PC-9 (cell line): ENCODE measurements at regions not wholly inside any gene's neighbourhood (a gene's known extent, or its start where the extent isn't known, plus 50 kb on each side); places are given as distances from the start of the nearest gene placed in this dataset.

Experiments used
- BruUV-seq: library from RNA; stranded (reverse); fragments of 400-500 nt; replicated peaks from 2 replicates; lab custom pipeline; 2021; lab: Mats Ljungman, UMichigan
- CTCF ChIA-PET: fragments of 300-600 bp; sonication (Branson Sonifier 250); formaldehyde crosslinking; loops from one replicate; lab custom pipeline; 2022; ENCODE audit warnings: antibody characterized with exemption; lab: Charles Lee
- POLR2A ChIA-PET: fragments of 300-600 bp; sonication (Branson Sonifier 250); formaldehyde crosslinking; loops from one replicate; lab custom pipeline; 2022; ENCODE audit warnings: antibody characterized with exemption; ENCODE audit not compliant: unreplicated experiment; lab: Charles Lee
- DNase-seq, 2 experiments: peaks; one replicate each; pipeline versions ENCODE4 v3.0.0 to v3.0.0-alpha.2; 2015 to 2022; ENCODE audit warnings: mixed read lengths in 1 of 2
- H2AFZ ChIP-seq: fragments of 200-600 bp; sonication (generic); 2 replicates; pipeline ENCODE4 v1.8.1; 2017; ENCODE audit warnings: antibody characterized with exemption
- H3F3A ChIP-seq: fragments of 200-600 bp; sonication (generic); 2 replicates; pipeline ENCODE4 v1.8.1; 2017; ENCODE audit warnings: antibody characterized with exemption, mild to moderate bottlenecking, low read depth; ENCODE audit not compliant: insufficient read depth
- H3K27ac ChIP-seq: fragments of 200-600 bp; sonication (generic); 2 replicates; pipeline ENCODE4 v1.6.1; 2016; ENCODE audit warnings: mixed run types
- H3K27me3 ChIP-seq: fragments of 200-600 bp; sonication (generic); 2 replicates; pipeline ENCODE4 v1.6.1; 2016; ENCODE audit warnings: low read depth, mixed run types; ENCODE audit not compliant: insufficient read depth
- H3K36me3 ChIP-seq: fragments of 200-600 bp; sonication (generic); 2 replicates; pipeline ENCODE4 v1.6.1; 2016; ENCODE audit warnings: low read depth, mixed run types
- H3K4me1 ChIP-seq: fragments of 200-600 bp; sonication (generic); replicated peaks from 2 replicates; pipeline ENCODE4 v1.6.1; 2016; ENCODE audit warnings: mixed run types; ENCODE audit not compliant: insufficient read depth
- H3K4me2 ChIP-seq: fragments of 200-600 bp; sonication (generic); 2 replicates; pipeline ENCODE4 v1.6.1; 2017; ENCODE audit warnings: mixed run types
- H3K4me3 ChIP-seq: fragments of 200-600 bp; sonication (generic); 2 replicates; pipeline ENCODE4 v1.6.1; 2016; ENCODE audit warnings: mixed run types
- H3K79me2 ChIP-seq: fragments of 200-600 bp; sonication (generic); 2 replicates; pipeline ENCODE4 v1.6.1; 2017; ENCODE audit warnings: low read depth, mixed run types
- H3K9me2 ChIP-seq: fragments of 200-600 bp; sonication (generic); 2 replicates; pipeline ENCODE4 v1.8.1; 2017; ENCODE audit warnings: mild to moderate bottlenecking; ENCODE audit not compliant: insufficient read depth
- H3K9me3 ChIP-seq: fragments of 200-600 bp; sonication (generic); 2 replicates; pipeline ENCODE4 v1.8.1; 2016; ENCODE audit warnings: low read depth; ENCODE audit not compliant: insufficient read depth
- H4K20me1 ChIP-seq: fragments of 200-600 bp; sonication (generic); 2 replicates; pipeline ENCODE4 v1.8.1; 2017; ENCODE audit not compliant: insufficient read depth
- CTCF ChIP-seq: fragments of 200-600 bp; sonication (generic); conservative IDR thresholded peaks from 2 replicates; pipeline ENCODE4 v1.6.1; 2017; ENCODE audit warnings: mixed run types, antibody characterized with exemption, mild to moderate bottlenecking, moderate library complexity
- EZH2 ChIP-seq: fragments of 200-600 bp; sonication (generic); IDR thresholded peaks from 2 replicates; pipeline ENCODE4 v1.8.0; 2017; ENCODE audit warnings: antibody characterized with exemption, low read depth
- intact Hi-C: fragments of 100-400 bp; cut with micrococcal nuclease; formaldehyde crosslinking; loops from one replicate; pipeline ENCODE4 v1.10.0; 2022; ENCODE audit not compliant: unreplicated experiment

GRCh38 chr12:17841496-17841895 lies 248.5 kb downstream of the RERGL start:
- ChIA-PET POLR2A (interaction anchor here (0.6 kb wide), 1 partner anchor 674 kb away, joined by 7 read pairs; no protein-coding TSS in a partner anchor), CTCF (no interaction called here)
- no peak overlapping the region for H3K4me2 ChIP-seq
- no peaks in the 10 kb centered on the region for H3K4me1 ChIP-seq
- TF ChIP-seq CTCF (no peak), EZH2 (no peak)
- no peak for DNase-seq
- no peaks in the 10 kb centered on the region for H3K79me2 ChIP-seq
- no peaks in the 10 kb centered on the region for H3K27me3 ChIP-seq
- 0 out of 2 replicates have a peak, but pooled peaks cover 4% of the 10 kb centered on the region for H3K9me2 ChIP-seq
- BruUV-seq = no TSS peak
- H3F3A ChIP-seq = no peaks in the 10 kb centered on the region
- H3K27ac ChIP-seq = no peak overlapping the region
- no peaks in the 10 kb centered on the region for H3K9me3 ChIP-seq
- H3K4me3 ChIP-seq = no peak overlapping the region
- intact Hi-C loops = no loop called here
- no peaks in the 10 kb centered on the region for H3K36me3 ChIP-seq
- no peak overlapping the region for H2AFZ ChIP-seq
- H4K20me1 ChIP-seq = no peaks in the 10 kb centered on the region

- no peak overlapping the region for H3K4me3 ChIP-seq
- no peak overlapping the region for H2AFZ ChIP-seq
- no peaks in the 10 kb centered on the region for H3K4me1 ChIP-seq
- ChIA-PET POLR2A (interaction anchor here (0.6 kb wide), 1 partner anchor 643 kb away, joined by 5 read pairs; no protein-coding TSS in a partner anchor), CTCF (no interaction called here)
- no TSS peak for BruUV-seq
- H3K4me2 ChIP-seq = no peak overlapping the region
- intact Hi-C loops = no loop called here
- H3K79me2 ChIP-seq = no peaks in the 10 kb centered on the region
- no peaks in the 10 kb centered on the region for H3F3A ChIP-seq
- DNase-seq = no peak
- H3K27ac ChIP-seq = no peak overlapping the region
- no peaks in the 10 kb centered on the region for H4K20me1 ChIP-seq
- no peaks in the 10 kb centered on the region for H3K9me3 ChIP-seq
- H3K36me3 ChIP-seq = no peaks in the 10 kb centered on the region
- H3K9me2 ChIP-seq = no peaks in the 10 kb centered on the region
- no peak for TF ChIP-seq EZH2
- no peak for TF ChIP-seq CTCF
- H3K27me3 ChIP-seq = no peaks in the 10 kb centered on the region
Observed at GRCh38 chr12:17829813-17830212, 260.2 kb downstream of the RERGL start.

- no peaks in the 10 kb centered on the region for H4K20me1 ChIP-seq
- H3K4me2 ChIP-seq = no peak overlapping the region
- no peaks in the 10 kb centered on the region for H3F3A ChIP-seq
- H3K36me3 ChIP-seq = no peaks in the 10 kb centered on the region
- no peaks in the 10 kb centered on the region for H3K79me2 ChIP-seq
- BruUV-seq = no TSS peak
- ChIA-PET POLR2A (no interaction called here), CTCF (no interaction called here)
- H3K27me3 ChIP-seq = no peaks in the 10 kb centered on the region
- H3K9me2 ChIP-seq = no peaks in the 10 kb centered on the region
- intact Hi-C loops = no loop called here
- H3K4me1 ChIP-seq = no peaks in the 10 kb centered on the region
- H3K27ac ChIP-seq = no peak overlapping the region
- no peak overlapping the region for H2AFZ ChIP-seq
- DNase-seq = no peak
- H3K4me3 ChIP-seq = no peak overlapping the region
- no peak for TF ChIP-seq EZH2
- H3K9me3 ChIP-seq = no peaks in the 10 kb centered on the region
Observed at GRCh38 chr12:17818931-17819330, 271.1 kb downstream of the RERGL start.

GRCh38 chr12:17810399-17810798 lies 279.6 kb downstream of the RERGL start:
- H3K9me3 ChIP-seq = no peaks in the 10 kb centered on the region
- TF ChIP-seq CTCF (no peak), EZH2 (no peak)
- CTCF ChIA-PET = no interaction called here
- H3K79me2 ChIP-seq = no peaks in the 10 kb centered on the region
- H3K4me1 ChIP-seq = no peaks in the 10 kb centered on the region
- H3K27ac ChIP-seq = no peak overlapping the region
- H4K20me1 ChIP-seq = no peaks in the 10 kb centered on the region
- no peak overlapping the region for H3K4me3 ChIP-seq
- no peaks in the 10 kb centered on the region for H3K36me3 ChIP-seq
- no peaks in the 10 kb centered on the region for H3F3A ChIP-seq
- H3K9me2 ChIP-seq = no peaks in the 10 kb centered on the region
- H2AFZ ChIP-seq = no peak overlapping the region
- no TSS peak for BruUV-seq
- H3K4me2 ChIP-seq = no peak overlapping the region
- intact Hi-C loops = no loop called here
- POLR2A ChIA-PET = no interaction called here
- no peaks in the 10 kb centered on the region for H3K27me3 ChIP-seq
- no peak for DNase-seq
